Gastroesophageal sphincter (tissue), 3 donors: ENCODE measurements at regions not wholly inside any gene's neighbourhood (a gene's known extent, or its start where the extent isn't known, plus 50 kb on each side); places are given as distances from the start of the nearest gene placed in this dataset.

Experiments used
- POLR2AphosphoS5 ChIP-seq: sonication (generic); formaldehyde crosslinking; IDR thresholded peaks from one replicate; pipeline ENCODE4 v1.6.1; 2017; ENCODE audit warnings: antibody characterized with exemption
- TF ChIP-seq, protein P1 (sequence below), 4 experiments: fragments of 200-600 bp in 2 of 4; fragments of 450-650 bp in 2 of 4; sonication (generic) in 1 of 4; IDR thresholded peaks; one replicate each; pipeline ENCODE4 v1.5.1; 2017 to 2019; ENCODE audit warnings: antibody characterized with exemption in 4 of 4, mild to moderate bottlenecking in 2 of 4, moderate library complexity in 2 of 4

DNA sequence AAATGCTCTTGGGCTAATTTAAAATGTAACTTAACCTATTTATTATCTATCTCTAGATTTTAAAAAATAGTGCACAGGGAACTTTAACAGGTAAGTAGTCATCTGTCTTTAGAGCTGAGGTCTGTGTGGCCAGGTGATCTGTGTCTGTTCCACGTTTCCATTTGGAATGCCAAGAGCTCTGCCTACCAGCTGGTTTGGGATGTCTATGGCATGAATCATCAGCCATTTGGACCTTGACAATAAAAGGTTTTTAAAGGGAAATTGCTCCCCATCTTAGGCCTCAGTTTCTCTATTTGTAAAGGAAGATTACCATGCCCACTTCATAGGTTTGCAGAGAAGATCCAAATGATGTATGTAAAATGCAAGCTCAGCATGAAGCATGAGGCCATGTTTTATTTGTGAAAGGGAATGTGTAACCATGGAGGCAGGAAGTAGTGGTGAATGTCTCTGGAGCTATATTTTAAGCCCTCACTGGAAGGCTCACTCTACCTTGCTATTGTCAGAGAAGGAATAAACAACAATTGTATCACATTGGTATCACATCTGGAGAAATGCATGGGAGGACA is 548.1 kb upstream of the LMCD1 start:
- TF ChIP-seq, protein P1, sequence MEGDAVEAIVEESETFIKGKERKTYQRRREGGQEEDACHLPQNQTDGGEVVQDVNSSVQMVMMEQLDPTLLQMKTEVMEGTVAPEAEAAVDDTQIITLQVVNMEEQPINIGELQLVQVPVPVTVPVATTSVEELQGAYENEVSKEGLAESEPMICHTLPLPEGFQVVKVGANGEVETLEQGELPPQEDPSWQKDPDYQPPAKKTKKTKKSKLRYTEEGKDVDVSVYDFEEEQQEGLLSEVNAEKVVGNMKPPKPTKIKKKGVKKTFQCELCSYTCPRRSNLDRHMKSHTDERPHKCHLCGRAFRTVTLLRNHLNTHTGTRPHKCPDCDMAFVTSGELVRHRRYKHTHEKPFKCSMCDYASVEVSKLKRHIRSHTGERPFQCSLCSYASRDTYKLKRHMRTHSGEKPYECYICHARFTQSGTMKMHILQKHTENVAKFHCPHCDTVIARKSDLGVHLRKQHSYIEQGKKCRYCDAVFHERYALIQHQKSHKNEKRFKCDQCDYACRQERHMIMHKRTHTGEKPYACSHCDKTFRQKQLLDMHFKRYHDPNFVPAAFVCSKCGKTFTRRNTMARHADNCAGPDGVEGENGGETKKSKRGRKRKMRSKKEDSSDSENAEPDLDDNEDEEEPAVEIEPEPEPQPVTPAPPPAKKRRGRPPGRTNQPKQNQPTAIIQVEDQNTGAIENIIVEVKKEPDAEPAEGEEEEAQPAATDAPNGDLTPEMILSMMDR (IDR thresholded peaks at IDR 0.05): no peak
- TF ChIP-seq POLR2AphosphoS5: no peak
